HG03280 (cell line): ENCODE measurements at regions not wholly inside any gene's neighbourhood (a gene's known extent, or its start where the extent isn't known, plus 50 kb on each side); places are given as distances from the start of the nearest gene placed in this dataset.
"Not testable (repeated sequence)": the region's sequence is repeated elsewhere in the genome, so short reads cannot be mapped to it uniquely, and the experiment has no call there.

Experiments
- ATAC-seq: cut with Tn5 transposase; IDR thresholded peaks from one replicate; pipeline ENCODE4 v1.9.1; 2021; ENCODE audit warnings: mild to moderate bottlenecking, moderate library complexity; ENCODE audit not compliant: unreplicated experiment

DNA sequence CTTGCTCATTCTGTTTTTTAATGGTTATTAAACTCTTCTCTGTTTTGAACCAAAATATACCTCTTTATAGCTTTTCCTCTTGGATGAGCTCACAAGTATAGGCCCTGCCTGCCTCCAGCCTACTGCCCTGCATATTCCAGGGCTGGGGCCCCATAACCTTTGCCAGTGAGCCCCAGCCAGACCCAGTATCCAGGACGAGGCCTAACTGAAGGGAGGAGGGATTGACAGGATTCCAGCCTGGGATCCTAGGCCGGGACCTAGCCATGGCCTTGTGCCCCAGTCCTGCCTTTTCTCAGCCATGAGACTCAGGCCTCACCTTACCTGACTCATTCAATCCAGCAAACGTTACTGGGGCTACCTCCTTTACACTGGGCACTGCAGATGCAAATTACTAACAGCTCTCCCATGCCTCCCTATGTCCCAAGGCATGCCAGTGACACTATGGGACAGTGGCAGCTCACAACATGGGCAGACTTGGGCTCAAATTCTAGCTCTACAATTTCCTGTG lies 159.2 kb downstream of the DDX1 start:
- no peak for ATAC-seq

DNA sequence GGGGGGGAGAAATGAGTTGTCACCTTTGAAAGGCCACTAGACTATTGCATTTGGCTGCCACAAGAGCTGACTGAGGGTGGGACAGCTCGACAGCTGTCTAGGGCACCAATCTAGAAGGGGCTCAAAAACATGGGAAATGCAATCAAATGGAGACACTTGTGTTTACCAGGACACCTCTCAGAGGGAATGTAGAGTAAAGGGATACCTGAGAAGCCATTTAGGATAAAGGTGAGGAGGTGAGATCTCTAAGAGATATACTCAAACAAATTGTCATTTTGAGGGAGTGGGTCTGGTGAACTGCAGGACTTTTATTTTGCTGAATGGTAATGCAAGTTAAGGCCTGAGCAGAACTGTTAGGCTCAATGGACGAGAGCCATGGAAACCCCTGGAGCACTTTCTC lies 159.8 kb downstream of the DDX1 start:
- ATAC-seq: no peak

GRCh38 chr2:15752552-15753232 lies 161.0 kb downstream of the DDX1 start:
- no peak for ATAC-seq

GRCh38 chr2:15753233-15753798 lies 161.6 kb downstream of the DDX1 start:
- ATAC-seq: no peak

- ATAC-seq: no peak
Measured at GRCh38 chr2:15753811-15754702, 162.4 kb downstream of the DDX1 start.

- no peak for ATAC-seq
Measured at GRCh38 chr2:15754703-15755099, 163.0 kb downstream of the DDX1 start.

DNA sequence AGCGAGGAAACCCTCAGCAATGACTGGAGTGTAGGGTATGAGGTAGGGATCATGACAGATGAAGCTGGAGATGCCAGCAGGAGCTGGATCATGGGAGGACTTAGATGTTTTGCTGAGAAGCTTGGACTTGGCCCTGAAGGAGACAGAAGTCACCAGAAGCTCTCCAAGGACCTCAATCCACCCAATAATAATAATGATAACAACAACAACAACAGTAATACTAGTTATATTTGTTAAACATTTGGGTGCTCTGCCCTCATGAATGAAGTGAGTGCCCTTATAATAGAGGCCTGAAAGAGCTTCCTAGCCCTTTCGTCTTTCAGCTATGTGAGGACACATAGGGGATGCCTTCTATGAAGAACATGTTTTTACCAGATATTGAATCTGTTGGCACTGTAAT lies 163.9 kb downstream of the DDX1 start:
- ATAC-seq: no peak

- ATAC-seq: no peak
Measured at GRCh38 chr2:15756011-15756550, 164.4 kb downstream of the DDX1 start.

DNA sequence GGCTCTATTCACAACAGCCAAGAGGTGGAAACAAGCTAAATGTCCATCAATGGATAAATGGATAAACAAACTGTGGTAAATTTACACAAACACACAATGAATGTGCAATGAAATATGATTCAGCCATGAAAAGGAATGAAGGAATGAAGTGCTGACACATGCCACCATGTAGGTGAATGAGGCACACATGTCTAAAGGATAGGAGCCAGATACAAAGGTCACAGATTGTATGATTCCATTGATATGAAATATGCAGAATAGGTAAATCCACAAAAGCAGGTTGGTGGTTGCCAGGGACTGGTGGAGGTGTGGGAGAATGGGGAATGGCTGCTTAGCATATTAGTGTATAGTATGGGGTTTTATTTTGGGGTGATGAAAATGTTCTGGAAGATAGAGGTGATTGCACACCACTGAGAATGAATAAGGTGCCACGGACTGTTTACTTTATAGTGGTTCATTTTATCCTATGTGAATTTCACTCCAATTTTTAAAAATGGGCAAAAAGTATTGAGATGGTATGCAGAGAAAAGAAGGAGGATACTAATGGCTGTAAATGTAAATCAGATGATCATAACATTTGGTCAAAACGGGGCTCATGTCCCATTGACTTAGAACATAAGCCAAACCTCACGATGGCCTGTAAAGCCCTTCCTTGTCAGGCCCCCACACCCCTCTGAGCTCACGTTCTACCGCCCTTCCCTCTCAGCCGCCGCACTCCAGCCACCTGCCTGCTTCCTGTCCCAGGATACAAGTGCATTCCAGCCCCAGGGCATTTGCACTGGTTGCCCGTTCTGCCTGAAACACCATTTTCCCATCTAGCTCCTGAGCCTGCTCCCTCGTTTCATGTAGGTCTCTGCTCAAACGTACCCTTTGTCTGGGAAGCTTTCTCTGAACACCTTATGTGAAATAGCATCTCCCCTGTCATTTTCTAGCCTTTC lies 165.5 kb downstream of the DDX1 start:
- ATAC-seq: no peak

- ATAC-seq: no peak
Measured at GRCh38 chr2:15757820-15758586, 166.3 kb downstream of the DDX1 start.

DNA sequence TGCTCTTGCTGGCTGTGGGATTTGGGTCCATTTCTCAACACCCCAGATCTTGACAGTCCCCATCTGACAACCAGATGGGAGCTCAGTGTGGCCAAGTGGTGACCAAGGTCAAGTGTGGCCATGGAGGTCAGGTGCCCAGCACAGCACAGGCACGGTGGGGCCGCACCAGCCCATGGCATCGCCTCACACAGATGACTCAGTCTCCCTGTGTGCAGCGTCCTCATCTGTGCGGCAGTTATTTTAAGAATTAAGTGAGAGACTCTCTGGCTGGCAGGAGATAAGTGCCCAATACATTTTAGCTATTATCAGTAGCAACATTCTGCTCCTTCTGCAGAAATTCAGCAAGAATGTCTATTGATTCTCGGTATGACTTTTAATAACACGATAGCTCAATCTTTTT lies 167.2 kb downstream of the DDX1 start:
- no peak for ATAC-seq

- no peak for ATAC-seq
Measured at GRCh38 chr2:15759385-15759784, 167.7 kb downstream of the DDX1 start.

DNA sequence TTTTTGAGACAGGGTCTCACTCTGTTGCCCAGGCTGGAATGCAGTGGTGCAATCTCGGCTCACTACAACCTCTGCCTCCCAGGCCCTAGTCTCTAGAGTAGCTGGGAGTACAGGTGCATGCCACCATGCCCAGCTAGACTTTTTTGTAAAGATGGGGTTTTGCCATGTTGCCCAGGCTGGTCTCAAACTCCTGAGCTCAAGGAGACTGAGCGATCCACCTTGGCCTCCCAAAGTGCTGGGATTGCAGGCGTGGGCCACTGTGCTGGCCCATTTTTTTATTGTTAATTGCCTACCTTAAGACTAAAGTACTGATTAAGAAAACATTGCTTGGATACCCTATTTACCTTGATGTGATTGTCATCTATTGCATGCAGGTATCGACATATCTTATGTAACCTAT lies 168.1 kb downstream of the DDX1 start:
- not testable (repeated sequence) for ATAC-seq

- ATAC-seq: no peak
Measured at GRCh38 chr2:15760232-15760910, 168.7 kb downstream of the DDX1 start.

DNA sequence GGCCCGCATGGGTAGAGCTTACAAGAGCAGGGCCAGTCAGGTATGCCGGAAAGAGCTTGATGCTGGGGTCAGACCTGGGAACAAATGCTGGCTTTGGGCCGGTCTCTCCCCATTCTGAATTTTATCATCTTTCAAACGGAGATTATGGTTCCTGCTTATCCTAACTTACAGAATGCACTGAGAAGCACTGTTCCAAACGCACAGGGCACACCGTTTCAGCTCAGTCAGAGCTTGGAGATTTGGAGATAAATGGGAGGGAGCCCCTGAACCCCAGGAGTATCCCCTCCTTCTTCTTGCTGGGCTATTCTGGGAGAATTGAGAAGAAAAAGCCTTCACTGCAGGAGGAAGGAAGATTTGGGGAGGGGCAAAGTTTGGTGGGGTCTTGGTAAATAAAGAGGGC lies 169.4 kb downstream of the DDX1 start:
- ATAC-seq: no peak

GRCh38 chr2:15761910-15762309 lies 170.2 kb downstream of the DDX1 start:
- no peak for ATAC-seq

DNA sequence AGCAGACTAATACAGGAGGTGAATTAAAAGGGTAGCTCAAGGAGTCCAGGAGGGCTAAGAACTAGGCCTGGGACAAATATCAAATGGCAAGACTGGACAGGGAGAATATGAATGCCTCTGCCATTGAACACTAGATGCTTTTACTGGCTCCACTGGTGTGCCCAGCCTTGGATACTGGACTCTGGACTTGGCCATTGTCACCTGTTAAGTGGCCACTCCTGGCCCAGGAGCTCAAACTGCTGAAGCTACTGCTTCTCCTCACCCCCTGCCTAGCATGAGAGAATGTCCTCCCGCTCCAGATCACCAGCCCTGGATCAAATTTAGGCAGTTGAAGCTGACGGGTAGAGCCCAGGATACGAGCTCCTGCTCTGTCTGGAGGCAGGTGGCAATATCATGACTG lies 170.8 kb downstream of the DDX1 start:
- no peak for ATAC-seq

GRCh38 chr2:15763106-15763821 lies 171.6 kb downstream of the DDX1 start:
- ATAC-seq: no peak
